Medulla oblongata (tissue), 1 donor: ENCODE measurements at regions not wholly inside any gene's neighbourhood (a gene's known extent, or its start where the extent isn't known, plus 50 kb on each side); places are given as distances from the start of the nearest gene placed in this dataset.
"Not testable (repeated sequence)": the region's sequence is repeated elsewhere in the genome, so short reads cannot be mapped to it uniquely, and the experiment has no call there.

Experiments used
- DNase-seq: peaks from one replicate; pipeline ENCODE4 v3.0.0-alpha.2; 2015; ENCODE audit errors: extremely low spot score

- DNase-seq = no peak
These were observed 83.3 kb downstream of the CPZ start for GRCh38 chr4:8675906-8676305.

GRCh38 chr4:8675383-8675782 lies 82.8 kb downstream of the CPZ start:
- DNase-seq = no peak

- DNase-seq = no peak
These were observed 81.8 kb downstream of the CPZ start for GRCh38 chr4:8674311-8674885.

- not testable (repeated sequence) for DNase-seq
These were observed 80.5 kb downstream of the CPZ start for GRCh38 chr4:8673106-8673505.

- DNase-seq = no peak
These were observed 79.9 kb downstream of the CPZ start for GRCh38 chr4:8672486-8672885.

- no peak for DNase-seq
These were observed 79.2 kb downstream of the CPZ start for GRCh38 chr4:8671712-8672290.
